T-helper 1 cell (primary cell): ENCODE measurements at regions not wholly inside any gene's neighbourhood (a gene's known extent, or its start where the extent isn't known, plus 50 kb on each side); places are given as distances from the start of the nearest gene placed in this dataset.
"Not testable (repeated sequence)": the region's sequence is repeated elsewhere in the genome, so short reads cannot be mapped to it uniquely, and the experiment has no call there.

ENCODE experiments used
- DNase-seq, 5 donors: peaks; one replicate each; pipeline ENCODE4 v3.0.0-alpha.2; 2012 to 2020

DNA sequence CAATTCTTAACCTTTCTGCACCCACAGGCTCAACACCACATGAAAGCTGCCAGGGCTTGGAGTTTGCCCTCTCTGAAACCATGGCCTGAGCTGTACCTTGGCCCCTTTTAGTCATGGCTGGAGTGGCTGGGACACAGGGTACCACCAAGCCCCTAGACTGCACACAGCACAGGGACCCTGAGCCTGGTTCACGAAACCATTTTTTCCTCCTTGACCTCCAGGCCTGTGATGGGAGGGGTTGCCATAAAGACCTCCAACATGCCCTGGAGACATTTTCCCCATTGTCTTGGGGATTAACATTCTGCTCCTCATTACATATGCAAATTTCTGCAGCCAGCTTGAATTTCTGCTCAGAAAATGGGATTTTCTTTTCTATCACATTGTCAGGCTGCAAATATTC is 113.4 kb downstream of the XPNPEP1 start:
- not testable (repeated sequence) for DNase-seq

DNA sequence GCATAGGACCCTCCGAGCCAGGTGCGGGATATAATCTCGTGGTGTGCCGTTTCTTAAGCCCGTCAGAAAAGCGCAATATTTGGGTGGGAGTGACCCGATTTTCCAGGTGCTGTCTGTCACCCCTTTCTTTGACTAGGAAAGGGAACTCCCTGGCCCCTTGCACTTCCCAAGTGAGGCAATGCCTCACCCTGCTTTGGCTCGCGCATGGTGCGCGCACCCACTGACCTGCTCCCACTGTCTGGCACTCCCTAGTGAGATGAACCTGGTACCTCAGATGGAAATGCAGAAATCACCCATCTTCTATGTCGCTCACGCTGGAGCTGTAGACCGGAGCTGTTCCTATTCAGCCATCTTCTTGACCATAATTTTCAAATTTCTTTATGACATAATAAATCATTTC is 122.1 kb downstream of the XPNPEP1 start:
- DNase-seq, result not testable (repeated sequence)

DNA sequence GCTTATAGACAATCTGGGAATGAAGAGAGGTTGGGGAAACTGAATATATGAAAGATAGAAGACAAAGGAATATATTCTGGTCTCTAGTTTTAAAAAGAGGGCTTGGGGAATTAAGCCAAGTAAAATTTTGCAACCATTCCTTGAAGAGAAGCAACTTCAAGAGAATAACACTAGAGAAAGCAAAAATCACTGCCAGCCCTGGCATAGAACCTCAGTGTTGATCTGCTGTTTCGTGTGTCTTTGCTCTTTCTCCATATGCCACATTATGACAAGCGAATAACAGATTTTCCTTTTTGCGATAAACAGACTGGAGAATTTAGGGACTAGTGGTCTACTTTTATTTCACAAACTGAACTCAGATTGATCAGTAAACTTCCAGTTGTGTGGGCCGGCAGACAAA is 132.7 kb downstream of the XPNPEP1 start:
- DNase-seq, result no peak

DNA sequence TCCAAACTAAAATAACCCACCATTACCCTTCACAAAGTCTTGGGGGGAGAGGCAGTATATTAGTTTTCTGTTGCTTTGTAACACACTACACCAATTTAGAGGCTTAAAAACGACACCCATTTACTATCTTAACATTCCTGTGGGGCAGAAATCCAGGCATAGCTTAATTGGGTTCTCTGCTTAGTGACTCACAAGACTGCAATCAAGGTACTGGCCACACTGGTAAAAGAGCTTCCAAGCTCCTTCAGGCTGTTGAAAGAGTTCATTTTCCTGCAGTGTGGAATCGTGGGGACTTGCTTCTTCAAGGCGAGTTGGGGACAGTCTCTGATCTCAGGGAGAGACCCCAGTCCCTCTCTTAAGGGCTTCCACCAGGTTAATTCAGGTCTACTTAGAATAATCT is 139.1 kb downstream of the XPNPEP1 start:
- no peak for DNase-seq

DNA sequence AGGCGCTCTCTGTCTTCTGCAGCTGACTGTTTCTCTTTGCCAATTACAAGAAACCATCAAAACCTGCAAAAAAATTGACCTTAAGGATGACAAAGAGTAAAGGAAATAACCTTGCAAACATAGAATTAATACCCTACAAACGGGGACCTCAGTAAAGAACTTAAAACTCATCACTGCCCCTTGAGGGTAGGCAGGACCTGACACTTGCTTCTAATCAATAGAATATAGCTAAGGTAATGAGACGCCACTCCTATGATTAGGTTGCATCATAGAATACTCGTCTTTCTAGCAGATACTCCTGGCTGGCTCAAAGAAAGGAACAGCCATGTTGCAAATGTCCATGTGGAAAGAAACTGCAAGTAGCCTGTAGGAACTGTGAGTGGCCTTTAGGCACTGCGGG is 140.0 kb downstream of the XPNPEP1 start:
- DNase-seq, result no peak

DNA sequence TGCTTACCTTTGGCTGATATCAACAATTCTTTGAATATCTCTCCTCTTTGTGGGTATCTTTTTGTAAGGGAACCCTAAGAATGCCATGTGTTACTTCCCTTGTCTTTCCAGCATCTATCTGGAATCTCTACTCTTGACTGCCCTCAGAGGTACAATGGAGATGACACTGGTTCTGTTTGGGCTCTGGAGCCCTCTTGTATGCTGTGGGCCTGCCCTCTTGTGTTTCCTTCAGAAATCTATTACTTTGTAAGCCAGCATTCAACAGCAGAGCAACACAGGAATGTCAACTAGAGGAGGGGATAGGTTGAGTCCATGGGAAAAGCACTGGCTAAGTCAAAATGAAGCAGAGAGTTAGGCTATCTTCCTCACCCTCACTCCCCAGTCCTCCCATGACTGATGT is 142.3 kb downstream of the XPNPEP1 start:
- DNase-seq, result no peak

DNA sequence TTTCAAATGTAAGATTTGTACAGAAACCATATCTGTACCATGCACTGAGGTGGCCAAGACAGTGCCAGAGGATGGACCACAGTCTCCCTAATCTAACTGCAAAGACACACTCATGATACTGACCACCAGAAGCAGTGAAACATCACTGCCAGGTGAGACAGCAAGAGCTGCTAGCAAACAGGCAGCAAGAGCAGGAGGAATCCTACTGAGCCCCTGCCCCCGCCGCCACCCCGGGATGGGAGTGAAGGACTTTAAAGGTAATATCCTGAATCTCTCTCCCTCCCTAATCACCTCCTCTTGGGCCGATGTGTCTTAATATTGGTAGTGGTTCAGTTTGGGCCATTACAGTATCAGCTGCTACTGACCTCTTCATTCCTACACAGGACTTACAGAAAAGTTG is 144.3 kb downstream of the XPNPEP1 start:
- DNase-seq, result no peak

DNA sequence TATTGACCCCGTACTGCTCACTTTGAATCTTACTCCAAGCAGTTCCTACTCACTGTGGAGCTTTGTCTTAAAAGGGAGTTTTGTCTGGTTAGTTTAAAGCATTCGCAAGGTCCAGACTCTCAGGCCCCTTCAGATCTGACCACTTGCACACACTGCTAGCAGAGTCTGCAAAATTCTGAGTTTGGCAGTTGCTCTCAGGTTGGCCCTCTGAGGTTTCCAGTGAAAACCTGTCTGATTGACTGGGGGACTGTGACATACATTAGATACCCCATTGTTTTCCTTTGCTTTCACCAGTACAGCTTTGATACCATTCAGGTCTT is 149.2 kb downstream of the XPNPEP1 start:
- no peak for DNase-seq

DNA sequence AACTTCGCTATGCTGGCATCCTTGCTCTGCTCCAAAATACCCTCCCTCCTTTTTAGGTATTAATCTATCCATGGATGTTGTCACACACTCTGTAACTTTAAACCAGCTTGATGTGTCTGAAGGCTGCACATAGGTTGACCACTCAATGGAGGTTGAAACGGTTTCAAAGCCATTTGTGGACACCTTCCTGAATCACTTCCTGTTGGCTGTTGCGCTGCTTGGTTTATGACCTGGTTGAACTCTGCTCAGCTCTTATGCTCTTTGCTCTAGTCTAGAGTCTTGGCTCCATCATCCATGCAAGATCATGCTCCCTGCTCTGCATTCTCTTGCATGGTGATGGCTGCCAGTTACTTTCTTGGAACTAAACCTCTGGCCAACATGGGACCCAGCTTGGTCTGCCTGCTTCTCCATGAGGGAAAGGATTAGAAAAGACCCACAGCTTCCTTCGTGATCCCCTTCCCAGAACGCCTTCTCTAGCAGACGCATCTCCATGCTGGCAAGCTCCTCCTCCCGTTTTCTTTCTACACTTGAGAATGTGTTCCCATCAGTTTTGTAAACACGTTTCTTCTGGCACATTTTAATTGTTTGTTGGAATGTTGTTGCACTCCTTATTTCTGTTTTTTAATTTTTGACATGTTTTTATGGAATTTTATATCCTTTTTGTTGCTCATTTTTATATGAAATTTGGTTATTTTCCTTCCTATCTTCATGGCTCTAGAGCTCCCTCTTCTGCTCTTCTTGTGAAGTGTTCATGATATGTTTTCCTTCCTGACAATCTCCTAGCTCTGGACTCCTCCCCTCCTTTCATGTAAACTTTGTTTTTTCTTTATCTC is 149.8 kb downstream of the XPNPEP1 start:
- DNase-seq, result no peak

DNA sequence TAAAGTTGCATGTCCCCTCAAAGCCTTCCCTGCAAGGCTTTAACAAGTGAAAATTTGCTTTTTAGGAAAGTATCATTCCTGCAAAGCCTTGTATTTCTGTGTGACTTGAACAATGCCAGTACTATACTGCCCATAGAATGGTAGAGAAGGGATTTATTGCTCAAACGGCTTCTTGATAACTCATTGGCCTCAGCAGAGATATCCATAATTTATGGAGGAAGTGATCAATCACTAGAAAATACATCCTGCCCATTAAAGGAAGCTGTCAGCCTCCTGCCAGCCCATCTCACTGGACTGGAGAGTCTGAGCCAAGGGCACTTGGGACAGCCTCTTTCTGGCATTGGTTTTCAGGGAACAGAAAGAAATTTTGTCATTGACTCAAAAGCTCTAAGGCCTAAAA is 152.6 kb downstream of the XPNPEP1 start:
- DNase-seq, result no peak

DNA sequence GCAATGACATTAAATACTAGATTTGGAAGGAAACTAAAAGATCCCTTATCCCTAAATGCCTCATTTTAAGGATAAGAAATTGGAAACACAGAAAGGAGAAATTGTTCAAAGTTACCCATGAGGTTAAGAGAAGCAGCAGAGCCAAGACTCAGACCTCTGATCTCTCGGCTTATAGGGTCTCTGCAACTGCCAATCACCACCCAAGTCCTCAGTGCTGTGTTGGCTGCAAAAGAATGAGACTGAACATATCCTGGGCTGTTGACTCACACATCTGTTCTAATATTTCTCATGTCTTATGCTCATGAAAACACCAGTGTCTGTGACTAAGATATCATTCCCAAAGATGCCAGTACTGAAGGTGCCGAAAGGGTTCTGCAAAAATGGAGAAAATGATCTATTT is 153.3 kb downstream of the XPNPEP1 start:
- DNase-seq, result no peak

DNA sequence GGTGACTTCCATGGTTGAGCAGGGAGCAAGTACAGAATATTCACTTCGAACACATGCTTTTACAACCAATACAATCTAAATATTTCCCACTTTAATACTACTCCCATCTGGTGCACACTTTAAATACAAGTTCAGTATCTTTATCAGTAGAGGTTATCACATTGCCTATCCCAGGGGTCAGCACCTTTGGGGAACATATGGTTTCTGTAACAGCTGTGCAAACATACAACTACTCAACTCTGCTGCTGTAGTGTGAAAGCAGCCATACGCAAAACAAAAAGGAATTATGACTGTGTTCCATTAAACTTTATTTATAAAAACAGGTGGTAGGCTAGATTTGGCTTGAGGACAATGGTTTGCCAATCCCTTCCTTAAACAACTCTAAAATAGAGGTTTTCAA is 157.5 kb downstream of the XPNPEP1 start:
- no peak for DNase-seq

DNA sequence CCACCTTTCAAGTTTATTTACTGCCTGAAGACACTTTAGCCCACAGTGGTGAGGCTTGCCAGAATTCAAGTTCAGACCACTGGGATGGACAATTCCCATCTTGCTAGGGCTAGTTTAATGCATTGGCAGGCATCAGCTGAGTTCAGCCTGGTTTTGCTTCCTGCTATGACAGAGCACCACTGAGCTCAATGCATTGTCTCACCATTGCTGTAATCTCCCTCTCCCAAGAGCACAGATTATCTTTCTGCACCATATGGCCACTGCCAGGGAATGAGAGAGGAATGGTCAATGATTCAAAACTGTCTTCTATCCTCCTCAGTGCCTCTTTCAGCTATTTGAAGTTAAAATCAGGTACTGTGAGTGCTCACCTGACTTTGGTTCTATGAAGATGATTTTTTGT is 160.8 kb downstream of the XPNPEP1 start:
- DNase-seq, result no peak

DNA sequence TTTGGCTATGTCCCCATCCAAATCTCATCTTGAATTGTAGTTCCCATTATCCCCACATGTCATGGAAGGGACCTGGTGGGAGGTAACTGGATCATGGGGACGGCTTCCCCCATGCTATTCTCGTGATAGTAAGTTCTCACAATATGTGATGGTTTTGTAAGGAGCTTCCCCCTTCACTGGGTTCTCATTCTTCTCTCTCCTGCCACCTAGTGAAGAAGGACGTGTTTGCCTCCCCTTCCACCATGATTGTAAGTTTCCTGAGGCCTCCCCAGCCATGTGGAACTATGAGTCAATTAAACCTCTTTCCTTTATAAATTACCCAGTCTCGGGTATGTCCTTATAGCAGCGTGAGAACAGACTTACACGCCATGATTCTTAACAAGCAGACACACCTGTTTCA is 165.6 kb downstream of the XPNPEP1 start:
- DNase-seq, result not testable (repeated sequence)

DNA sequence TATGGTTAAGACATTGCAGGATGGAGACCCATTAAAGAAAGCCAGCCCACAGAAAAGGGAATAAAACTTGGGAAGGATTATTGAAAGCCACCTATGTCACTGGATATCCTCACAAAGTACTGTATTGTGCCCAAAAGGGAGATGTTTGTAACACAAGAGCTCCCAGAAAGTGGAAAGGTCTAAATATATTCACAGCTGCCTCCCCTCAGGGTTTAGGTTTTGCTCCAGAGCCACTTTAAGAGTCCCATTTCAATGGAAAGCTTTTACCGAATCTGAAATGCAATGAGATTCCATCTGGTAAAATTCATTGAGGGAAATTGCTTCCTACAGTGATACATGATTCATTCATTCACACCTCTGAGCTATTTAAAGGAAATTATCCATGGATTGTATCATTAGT is 176.4 kb downstream of the XPNPEP1 start:
- no peak for DNase-seq

DNA sequence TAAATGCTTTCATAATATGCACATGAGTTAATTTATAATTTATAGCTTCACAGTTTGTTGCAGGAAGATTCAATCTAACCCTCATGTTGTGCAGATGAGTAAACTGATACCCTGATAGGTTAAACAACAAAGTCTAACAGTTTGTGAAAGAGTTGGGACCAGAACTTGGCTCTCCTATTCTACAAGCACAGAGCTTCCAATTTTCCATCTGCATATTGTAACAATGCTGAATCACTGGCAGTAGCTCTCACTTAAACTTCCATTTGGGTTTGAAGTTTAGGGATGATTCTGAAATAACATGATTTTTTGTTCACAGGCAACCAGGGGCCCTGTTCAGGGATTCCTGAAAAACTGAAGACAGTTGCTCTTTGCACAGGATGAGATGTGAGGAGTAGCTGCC is 179.3 kb downstream of the XPNPEP1 start:
- no peak for DNase-seq

DNA sequence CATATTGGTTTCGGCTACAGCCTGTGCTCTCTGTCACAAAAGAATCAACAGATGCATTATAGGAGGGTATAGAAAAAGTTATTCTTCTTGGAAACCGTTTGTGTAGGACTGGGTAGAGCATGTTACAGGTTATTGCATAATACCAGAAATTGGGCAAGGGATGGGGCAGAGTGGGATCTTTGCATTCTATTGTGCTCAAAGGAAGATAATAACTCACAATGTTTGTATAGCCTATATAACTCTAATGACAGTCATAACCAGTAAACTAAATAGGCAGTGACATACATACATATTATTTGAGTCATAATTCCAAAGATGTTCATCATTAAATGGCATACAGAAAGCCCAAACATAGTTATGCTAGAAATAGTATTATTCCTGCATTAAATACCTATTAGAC is 179.7 kb downstream of the XPNPEP1 start:
- DNase-seq, result no peak

DNA sequence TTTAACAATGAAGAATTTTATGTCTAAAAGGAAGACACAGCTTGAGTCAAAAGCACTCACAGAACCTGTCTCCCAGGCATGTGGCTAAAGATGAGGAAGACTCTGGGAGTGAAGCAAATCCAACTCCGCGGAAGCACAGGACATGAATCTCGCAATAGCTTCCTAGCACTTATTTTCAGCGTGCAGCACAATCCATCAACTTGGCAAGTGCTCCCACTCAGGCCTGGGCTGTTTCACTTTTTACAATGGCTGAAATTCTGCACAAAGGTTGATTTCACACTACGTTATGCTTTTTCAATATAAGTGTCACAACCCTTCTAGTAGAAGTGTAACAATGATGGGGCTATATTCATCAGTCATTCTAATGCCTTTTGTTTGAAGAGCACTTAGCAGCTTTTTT is 180.2 kb downstream of the XPNPEP1 start:
- DNase-seq, result no peak

DNA sequence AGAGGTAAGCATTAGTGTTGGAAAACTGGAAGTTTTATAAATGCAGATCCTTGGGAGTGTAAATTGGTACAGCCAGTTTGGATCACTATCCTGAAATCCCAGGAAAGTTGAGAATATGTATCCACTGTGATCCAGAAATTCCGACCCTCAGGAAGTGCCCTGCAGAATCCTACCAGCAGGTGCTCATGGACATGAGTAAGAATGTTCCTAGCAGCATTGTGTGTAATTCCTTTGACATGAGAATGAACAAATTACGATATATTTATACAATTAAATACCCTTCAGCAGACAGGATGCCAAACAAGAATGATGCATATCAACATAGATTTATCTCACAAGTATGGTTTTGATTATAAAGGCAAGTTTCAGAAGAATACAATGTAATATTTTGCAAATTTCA is 181.6 kb downstream of the XPNPEP1 start:
- no peak for DNase-seq

DNA sequence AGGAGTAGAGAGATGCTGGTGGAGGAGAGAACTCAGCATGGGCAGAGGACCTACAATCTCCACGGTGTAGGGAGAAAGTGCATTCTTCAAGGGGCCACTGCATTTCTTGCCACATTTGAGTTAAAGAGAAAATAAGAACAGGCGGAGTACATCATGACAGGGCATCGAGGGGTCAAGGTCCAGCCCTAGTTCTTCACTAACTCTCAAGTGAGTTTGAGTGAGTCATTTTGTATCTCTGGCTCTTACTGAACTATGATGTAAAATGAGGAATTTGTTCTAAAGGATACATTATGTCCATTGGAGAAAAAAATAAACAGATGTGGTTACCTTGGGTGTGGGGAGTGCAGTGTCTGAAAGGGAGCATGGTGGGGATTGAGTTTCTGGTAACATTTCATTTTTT is 182.9 kb downstream of the XPNPEP1 start:
- DNase-seq, result no peak

DNA sequence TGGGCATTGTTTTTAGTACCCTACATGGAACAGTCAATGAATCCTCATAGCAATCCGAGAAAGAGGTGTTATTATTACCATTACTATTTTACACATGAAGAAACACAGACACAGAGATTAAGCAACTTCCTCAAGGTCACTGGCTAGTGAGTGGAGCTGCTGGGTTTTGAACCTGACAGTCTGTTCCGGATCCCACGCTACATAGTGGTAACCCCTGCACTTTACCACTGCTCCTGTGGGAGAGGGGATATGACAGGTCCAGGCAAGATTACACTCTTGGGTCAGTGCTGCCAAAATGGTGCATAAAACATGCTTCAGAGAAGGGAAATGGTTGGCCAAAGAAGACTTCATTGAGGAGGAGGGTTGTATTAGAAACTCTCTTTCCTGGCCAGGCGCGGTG is 185.7 kb downstream of the XPNPEP1 start:
- DNase-seq, result no peak

DNA sequence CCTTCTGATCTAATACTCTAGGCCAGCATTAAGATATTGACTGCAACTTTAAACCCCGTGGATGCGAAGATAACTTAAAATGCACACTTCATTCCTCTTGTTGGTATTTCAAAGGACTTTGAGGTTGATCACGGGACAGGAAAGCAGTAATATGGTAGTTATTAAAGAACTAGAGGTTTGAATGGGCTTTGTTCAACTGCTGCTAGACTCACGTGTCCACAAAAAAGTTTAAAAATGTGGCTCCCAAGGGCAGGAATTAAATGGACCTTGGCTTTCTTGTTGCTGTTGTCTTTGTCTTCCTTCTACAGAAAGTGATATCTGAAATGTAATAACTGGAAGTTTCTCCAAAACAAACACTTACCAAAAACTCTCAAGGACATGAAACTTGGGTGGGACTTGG is 186.3 kb downstream of the XPNPEP1 start:
- no peak for DNase-seq

DNA sequence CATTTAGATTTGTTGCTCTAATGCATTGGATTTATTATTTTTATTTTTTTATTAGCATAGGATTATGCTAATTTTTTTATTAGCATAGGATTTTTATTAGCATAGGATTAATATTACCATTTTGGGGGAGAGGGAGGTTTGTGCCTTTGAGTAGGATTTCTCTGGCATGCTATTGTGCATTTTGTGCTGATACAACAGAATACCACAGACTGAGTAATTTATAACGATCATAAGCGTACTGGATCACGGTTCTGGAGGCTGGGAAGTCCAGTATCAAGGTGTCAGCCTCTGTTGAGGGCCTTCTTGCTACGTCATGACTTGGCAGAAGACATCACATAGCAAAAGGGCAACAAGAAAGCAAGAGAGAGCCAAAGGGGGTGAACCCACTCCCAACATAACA is 187.5 kb downstream of the XPNPEP1 start:
- DNase-seq, result no peak

DNA sequence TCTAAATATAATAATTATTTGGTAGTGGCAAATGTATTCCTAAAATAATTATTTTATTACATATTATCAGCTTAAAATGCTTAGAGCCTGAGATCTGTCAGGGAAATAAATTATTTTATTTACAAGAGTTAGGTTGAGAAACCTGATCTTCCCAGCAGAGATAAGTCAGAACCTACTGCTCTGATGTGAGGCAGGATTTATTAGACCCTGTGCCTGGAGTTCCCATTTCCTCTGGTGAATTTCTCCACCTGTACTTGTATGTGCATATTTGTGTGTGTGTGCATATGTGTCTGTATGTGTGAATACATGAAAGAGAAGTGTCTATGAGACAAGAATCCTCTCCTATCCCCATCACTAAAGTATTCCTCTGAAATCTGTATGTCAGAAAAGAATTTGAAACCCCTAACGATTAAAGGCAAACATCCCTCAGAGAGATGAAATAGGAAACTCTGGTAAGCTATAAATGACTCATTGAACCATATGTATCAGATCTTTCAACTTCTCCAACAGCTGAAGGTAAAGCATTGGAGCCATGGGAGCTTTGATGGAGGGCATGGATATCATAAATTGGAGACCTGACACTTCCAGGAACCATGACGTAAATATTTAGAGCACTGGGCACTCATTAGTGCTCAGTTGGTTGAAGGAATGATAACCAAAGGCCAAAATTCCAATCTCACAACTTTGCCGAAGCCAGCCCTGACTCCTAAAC is 190.9 kb downstream of the XPNPEP1 start:
- no peak for DNase-seq

DNA sequence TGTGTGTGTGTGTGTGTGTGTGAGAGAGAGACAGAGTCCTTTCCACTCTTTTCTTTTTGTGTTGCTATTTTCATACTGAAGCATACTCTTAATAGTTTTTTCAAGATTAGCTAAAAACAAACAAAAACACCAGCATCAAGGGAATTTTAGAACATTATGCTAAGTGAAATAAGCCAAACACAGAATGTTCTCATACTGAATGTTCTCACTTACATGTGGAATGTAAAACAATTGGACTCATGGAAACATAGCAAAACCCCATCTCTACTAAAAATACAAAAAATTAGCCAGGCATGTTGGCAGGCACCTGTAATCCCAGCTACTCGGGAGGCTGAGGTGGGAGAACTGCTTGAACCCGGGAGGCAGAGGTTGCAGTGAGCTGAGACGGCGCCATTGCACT is 193.4 kb downstream of the XPNPEP1 start:
- not testable (repeated sequence) for DNase-seq
